Caki2 (cell line): ENCODE measurements at regions not wholly inside any gene's neighbourhood (a gene's known extent, or its start where the extent isn't known, plus 50 kb on each side); places are given as distances from the start of the nearest gene placed in this dataset.

Source experiments
- DNase-seq: peaks from one replicate; pipeline ENCODE4 v3.0.0-alpha.2; 2015; ENCODE audit warnings: low read depth
- in situ Hi-C: cut with HindIII; loops from 2 replicates; pipeline ENCODE4 v1.10.0; 2016; ENCODE audit warnings: low sequenced_read_pairs, low pct_unique_long_range_greater_than_20kb, mixed read lengths

- in situ Hi-C loops, result no loop called here
- DNase-seq, result no peak
Measured at GRCh38 chr2:71800106-71800809, 346.9 kb downstream of the DYSF start.

GRCh38 chr2:71799013-71799575 is 345.7 kb downstream of the DYSF start:
- in situ Hi-C loops, result no loop called here
- DNase-seq, result no peak

- in situ Hi-C loops, result no loop called here
- DNase-seq, result no peak
Measured at GRCh38 chr2:71798266-71799012, 345.1 kb downstream of the DYSF start.

- in situ Hi-C loops, result no loop called here
- DNase-seq, result no peak
Measured at GRCh38 chr2:71797035-71797810, 343.9 kb downstream of the DYSF start.

GRCh38 chr2:71796174-71796593 is 342.8 kb downstream of the DYSF start:
- no peak for DNase-seq

GRCh38 chr2:71795486-71795885 is 342.1 kb downstream of the DYSF start:
- in situ Hi-C loops, result no loop called here
- DNase-seq, result no peak

More at GRCh38 chr2:71796174-71796593, 342.8 kb downstream of the DYSF start:
- in situ Hi-C loops, result no loop called here

GRCh38 chr2:71794611-71795010 is 341.2 kb downstream of the DYSF start:
- DNase-seq, result no peak
- in situ Hi-C loops, result no loop called here

- no peak for DNase-seq
- in situ Hi-C loops, result no loop called here
Measured at GRCh38 chr2:71793926-71794325, 340.6 kb downstream of the DYSF start.

- in situ Hi-C loops, result no loop called here
- DNase-seq, result no peak
Measured at GRCh38 chr2:71792926-71793761, 339.8 kb downstream of the DYSF start.

GRCh38 chr2:71791501-71792135 is 338.3 kb downstream of the DYSF start:
- in situ Hi-C loops, result no loop called here
- no peak for DNase-seq

- DNase-seq, result no peak
- in situ Hi-C loops, result no loop called here
Measured at GRCh38 chr2:71791061-71791450, 337.7 kb downstream of the DYSF start.

- in situ Hi-C loops, result no loop called here
- DNase-seq, result no peak
Measured at GRCh38 chr2:71790226-71791060, 337.1 kb downstream of the DYSF start.

- DNase-seq, result no peak
- in situ Hi-C loops, result no loop called here
Measured at GRCh38 chr2:71789556-71790204, 336.3 kb downstream of the DYSF start.

- no peak for DNase-seq
- in situ Hi-C loops, result no loop called here
Measured at GRCh38 chr2:71788601-71789240, 335.4 kb downstream of the DYSF start.

- no peak for DNase-seq
- in situ Hi-C loops, result no loop called here
Measured at GRCh38 chr2:71788186-71788525, 334.8 kb downstream of the DYSF start.
